ENCODE measurements at regions not wholly inside any gene's neighbourhood (a gene's known extent, or its start where the extent isn't known, plus 50 kb on each side); places are given as distances from the start of the nearest gene placed in this dataset.

DNA sequence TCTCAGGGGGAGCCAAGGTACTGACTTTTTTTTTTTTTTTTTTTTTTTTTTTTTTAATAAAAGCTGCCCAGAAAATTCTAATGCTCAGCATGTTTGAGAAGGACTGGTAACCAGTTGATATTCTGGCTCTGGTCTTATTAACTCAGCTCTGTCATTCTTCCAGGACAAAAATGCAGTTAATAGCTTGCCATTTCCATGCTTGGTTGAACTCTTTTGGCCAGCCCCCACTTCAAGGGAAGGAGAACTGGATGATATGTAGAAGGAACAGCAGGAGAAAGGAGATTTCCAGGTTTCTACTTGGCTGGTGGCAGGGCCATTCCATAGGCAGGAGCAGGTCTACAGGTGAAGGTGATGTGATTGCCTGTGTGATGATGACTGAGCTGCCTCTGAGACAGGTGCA is 59.2 kb upstream of the TANC2 start:
- H3K27me3 Mint-ChIP-seq (ENCODE audit: unreplicated experiment) = peaks cover 3% of the 10 kb centered on the region
- TF ChIP-seq, protein P1, sequence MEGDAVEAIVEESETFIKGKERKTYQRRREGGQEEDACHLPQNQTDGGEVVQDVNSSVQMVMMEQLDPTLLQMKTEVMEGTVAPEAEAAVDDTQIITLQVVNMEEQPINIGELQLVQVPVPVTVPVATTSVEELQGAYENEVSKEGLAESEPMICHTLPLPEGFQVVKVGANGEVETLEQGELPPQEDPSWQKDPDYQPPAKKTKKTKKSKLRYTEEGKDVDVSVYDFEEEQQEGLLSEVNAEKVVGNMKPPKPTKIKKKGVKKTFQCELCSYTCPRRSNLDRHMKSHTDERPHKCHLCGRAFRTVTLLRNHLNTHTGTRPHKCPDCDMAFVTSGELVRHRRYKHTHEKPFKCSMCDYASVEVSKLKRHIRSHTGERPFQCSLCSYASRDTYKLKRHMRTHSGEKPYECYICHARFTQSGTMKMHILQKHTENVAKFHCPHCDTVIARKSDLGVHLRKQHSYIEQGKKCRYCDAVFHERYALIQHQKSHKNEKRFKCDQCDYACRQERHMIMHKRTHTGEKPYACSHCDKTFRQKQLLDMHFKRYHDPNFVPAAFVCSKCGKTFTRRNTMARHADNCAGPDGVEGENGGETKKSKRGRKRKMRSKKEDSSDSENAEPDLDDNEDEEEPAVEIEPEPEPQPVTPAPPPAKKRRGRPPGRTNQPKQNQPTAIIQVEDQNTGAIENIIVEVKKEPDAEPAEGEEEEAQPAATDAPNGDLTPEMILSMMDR (IDR thresholded peaks at IDR 0.05; ENCODE audit: unreplicated experiment) = no peak
- H3K4me3 Mint-ChIP-seq (ENCODE audit: unreplicated experiment) = no peak overlapping the region
- H3K27ac Mint-ChIP-seq (ENCODE audit: unreplicated experiment) = no peak overlapping the region
- DNase-seq (ENCODE audit: low spot score) = no peak
- H3K4me1 Mint-ChIP-seq (ENCODE audit: unreplicated experiment) = peaks cover 8% of the 10 kb centered on the region
- H3K9me3 Mint-ChIP-seq (ENCODE audit: unreplicated experiment) = no peaks in the 10 kb centered on the region
- peaks cover 4% of the 10 kb centered on the region for H3K36me3 Mint-ChIP-seq (ENCODE audit: low read depth, unreplicated experiment)

DNA sequence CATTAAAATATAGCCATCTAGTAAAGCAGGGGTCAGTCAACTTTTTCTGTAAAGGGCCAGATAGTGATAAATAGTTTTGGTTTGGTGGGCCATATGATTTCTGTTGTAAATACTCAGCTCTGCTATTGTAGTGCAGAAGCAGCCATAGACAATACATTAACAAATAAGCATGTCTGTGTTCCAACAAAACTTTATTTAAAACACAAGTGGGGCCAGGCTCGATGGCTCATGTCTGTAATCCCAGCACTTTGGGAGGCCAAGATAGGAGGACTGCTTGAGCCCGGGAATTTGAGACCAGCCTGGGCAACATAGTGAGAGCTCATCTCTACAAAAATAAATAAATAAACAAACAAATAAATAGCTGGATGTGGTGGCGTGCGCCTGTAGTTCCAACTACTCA is 60.8 kb upstream of the TANC2 start:
- no peak overlapping the region for H3K4me3 Mint-ChIP-seq (ENCODE audit: unreplicated experiment)
- TF ChIP-seq, protein P1 (IDR thresholded peaks at IDR 0.05; ENCODE audit: unreplicated experiment) = no peak
- DNase-seq (ENCODE audit: low spot score) = no peak

DNA sequence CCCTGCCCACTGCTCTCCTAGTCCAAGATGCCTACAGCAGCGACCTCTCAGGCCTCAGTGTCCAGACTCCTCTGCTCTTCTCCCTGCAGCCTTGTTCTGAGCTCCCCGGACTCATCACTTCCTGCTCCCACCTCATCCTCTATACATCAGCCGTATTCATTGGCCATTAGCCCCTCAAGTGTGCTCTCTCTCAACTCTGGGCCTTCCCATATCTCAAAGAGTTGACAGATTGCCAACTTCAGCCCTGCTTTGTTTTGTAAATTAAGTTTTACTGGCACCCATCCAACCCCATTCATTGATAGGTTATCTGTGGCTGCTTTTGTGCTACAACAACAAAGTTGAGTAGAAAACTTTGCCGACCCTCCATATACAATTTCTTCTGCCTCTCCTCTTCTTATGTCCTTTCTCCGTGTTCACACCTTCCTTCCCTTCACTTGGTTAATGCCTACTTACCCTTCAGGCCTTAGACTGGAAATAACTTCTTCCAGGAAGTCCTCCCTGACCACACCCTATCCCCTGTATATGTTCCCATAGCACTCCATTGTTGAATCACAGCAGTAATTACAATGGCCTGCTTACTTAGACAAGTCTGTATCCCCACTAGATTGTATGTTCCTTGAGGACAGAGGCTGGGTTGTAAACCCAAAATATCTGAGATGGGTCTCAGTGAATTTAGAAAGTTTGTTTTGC is 63.4 kb upstream of the TANC2 start:
- TF ChIP-seq, protein P1 (IDR thresholded peaks at IDR 0.05; ENCODE audit: unreplicated experiment) = no peak
- DNase-seq (ENCODE audit: low spot score) = no peak
- no peak overlapping the region for H3K4me3 Mint-ChIP-seq (ENCODE audit: unreplicated experiment)
- peak overlapping the region; percentile 50 for H3K27ac Mint-ChIP-seq (ENCODE audit: unreplicated experiment)
- no peaks in the 10 kb centered on the region for H3K9me3 Mint-ChIP-seq (ENCODE audit: unreplicated experiment)
- H3K4me1 Mint-ChIP-seq (ENCODE audit: unreplicated experiment) = peaks cover 23% of the 10 kb centered on the region
- peaks cover 4% of the 10 kb centered on the region for H3K36me3 Mint-ChIP-seq (ENCODE audit: low read depth, unreplicated experiment)
- peaks cover 3% of the 10 kb centered on the region for H3K27me3 Mint-ChIP-seq (ENCODE audit: unreplicated experiment)

More for the DNA sequence above, 60.8 kb upstream of the TANC2 start:
- peaks cover 12% of the 10 kb centered on the region for H3K4me1 Mint-ChIP-seq (ENCODE audit: unreplicated experiment)
- peaks cover 3% of the 10 kb centered on the region for H3K27me3 Mint-ChIP-seq (ENCODE audit: unreplicated experiment)
- peaks cover 4% of the 10 kb centered on the region for H3K36me3 Mint-ChIP-seq (ENCODE audit: low read depth, unreplicated experiment)
- H3K9me3 Mint-ChIP-seq (ENCODE audit: unreplicated experiment) = no peaks in the 10 kb centered on the region
- H3K27ac Mint-ChIP-seq (ENCODE audit: unreplicated experiment) = no peak overlapping the region

DNA sequence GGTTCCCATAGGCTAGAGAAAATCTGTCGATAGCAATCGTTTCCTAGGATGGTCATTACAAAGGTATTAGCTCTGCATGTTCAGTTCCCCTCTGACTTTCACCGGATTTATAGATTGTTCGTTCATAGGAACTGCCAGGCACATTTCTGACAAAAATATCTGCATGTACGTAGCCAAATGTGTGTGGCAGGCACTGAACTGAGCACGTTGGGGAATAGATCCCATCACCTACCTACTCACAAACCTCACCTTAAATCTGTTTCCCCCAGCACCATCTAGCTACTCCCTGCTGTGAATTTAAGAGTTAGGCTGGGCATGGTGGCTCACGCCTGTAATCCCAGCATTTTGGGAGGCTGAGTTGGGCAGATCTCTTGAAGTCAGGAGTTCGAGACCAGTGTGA is 64.5 kb upstream of the TANC2 start:
- H3K4me3 Mint-ChIP-seq (ENCODE audit: unreplicated experiment) = no peak overlapping the region
- H3K9me3 Mint-ChIP-seq (ENCODE audit: unreplicated experiment) = no peaks in the 10 kb centered on the region
- H3K27me3 Mint-ChIP-seq (ENCODE audit: unreplicated experiment) = peaks cover 1% of the 10 kb centered on the region
- H3K27ac Mint-ChIP-seq (ENCODE audit: unreplicated experiment) = no peak overlapping the region
- peaks cover 32% of the 10 kb centered on the region for H3K4me1 Mint-ChIP-seq (ENCODE audit: unreplicated experiment)
- DNase-seq (ENCODE audit: low spot score) = no peak
- TF ChIP-seq, protein P1 (IDR thresholded peaks at IDR 0.05; ENCODE audit: unreplicated experiment) = no peak
- peaks cover 4% of the 10 kb centered on the region for H3K36me3 Mint-ChIP-seq (ENCODE audit: low read depth, unreplicated experiment)

DNA sequence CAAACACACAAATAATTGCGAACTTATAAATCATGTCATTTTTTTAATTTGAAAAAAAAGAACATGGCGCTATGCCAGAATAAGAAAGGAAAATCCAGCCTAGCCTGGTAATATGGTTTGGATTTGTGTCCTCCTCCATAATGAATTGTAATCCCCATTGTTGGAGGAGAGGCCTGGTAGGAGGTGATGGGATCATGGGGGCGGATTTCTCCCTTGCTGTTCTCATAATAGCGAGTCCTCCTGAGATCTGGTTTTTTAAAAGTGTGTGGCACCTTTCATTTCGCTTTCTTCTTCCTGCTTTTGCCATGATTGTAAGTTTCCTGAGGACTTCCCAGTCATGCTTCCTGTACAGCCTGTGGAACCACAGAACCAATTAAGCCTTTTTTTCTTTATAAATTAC is 65.9 kb upstream of the TANC2 start:
- Mint-ChIP-seq H3K36me3 (ENCODE audit: low read depth, unreplicated experiment) (peaks cover 4% of the 10 kb centered on the region), H3K4me3 (ENCODE audit: unreplicated experiment) (no peak overlapping the region), H3K27ac (ENCODE audit: unreplicated experiment) (no peak overlapping the region), H3K4me1 (ENCODE audit: unreplicated experiment) (peaks cover 38% of the 10 kb centered on the region), H3K27me3 (ENCODE audit: unreplicated experiment) (peaks cover 1% of the 10 kb centered on the region), H3K9me3 (ENCODE audit: unreplicated experiment) (no peaks in the 10 kb centered on the region)
- TF ChIP-seq, protein P1 (IDR thresholded peaks at IDR 0.05; ENCODE audit: unreplicated experiment) = no peak
- no peak for DNase-seq (ENCODE audit: low spot score)
